ENCODE measurements at regions not wholly inside any gene's neighbourhood (a gene's known extent, or its start where the extent isn't known, plus 50 kb on each side); places are given as distances from the start of the nearest gene placed in this dataset.

GRCh38 chr6:18893540-18894269 lies 506.6 kb downstream of the RNF144B start:
- Histone ChIP-seq H3K4me2 (ENCODE audit: insufficient read depth, low read length) (no peak overlapping the region), H3K27ac (ENCODE audit: insufficient read depth, low read depth, low read length) (no peak overlapping the region), H3K79me2 (ENCODE audit: control insufficient read depth, insufficient read depth, low read length) (no peaks in the 10 kb centered on the region), H4K20me1 (replicated peaks; ENCODE audit: control insufficient read depth, extremely low read depth, insufficient read depth, low read length) (no peaks in the 10 kb centered on the region), H3K9ac (replicated peaks; ENCODE audit: extremely low read depth, insufficient read depth, low read length) (no peak overlapping the region), H3K27me3 (ENCODE audit: control insufficient read depth in 2 of 2, insufficient read depth in 2 of 2, low read length in 2 of 2) (no peaks in the 10 kb centered on the region), H3K9me1 (replicated peaks; ENCODE audit: control insufficient read depth, extremely low read depth, insufficient read depth, low read length) (no peaks in the 10 kb centered on the region), H2AFZ (ENCODE audit: low read depth, low read length) (no peak overlapping the region), H3K9me3 (replicated peaks; ENCODE audit: control insufficient read depth, insufficient read depth, low read length) (no peaks in the 10 kb centered on the region), H3K4me3 (replicated peaks in 1 of 3; ENCODE audit: insufficient read depth in 1 of 3, low read depth in 1 of 3, low read length in 3 of 3) (no peak overlapping the region), H3K36me3 (ENCODE audit: control insufficient read depth in 2 of 2, extremely low read depth in 1 of 2, insufficient read depth in 2 of 2, low read length in 2 of 2) (no peaks in the 10 kb centered on the region), H3K4me1 (ENCODE audit: control insufficient read depth, extremely low read depth, insufficient read depth, low read length) (no peaks in the 10 kb centered on the region)
- FAIRE-seq (no peak), DNase-seq (ENCODE audit: low read depth, low spot score) (no peak)
- TF ChIP-seq JUN (IDR thresholded peaks at IDR 0.05; ENCODE audit: borderline replicate concordance, insufficient read depth, insufficient read length, low read depth) (no peak), EZH2 (IDR thresholded peaks at IDR 0.05; ENCODE audit: borderline replicate concordance, low read depth, low read length, severe bottlenecking) (no peak), MYC (IDR thresholded peaks at IDR 0.05; ENCODE audit: low read depth, low read length) (no peak), GATA2 (IDR thresholded peaks at IDR 0.05; ENCODE audit: insufficient read depth, insufficient read length, low read depth, low read length) (no peak), POLR2AphosphoS5 (IDR thresholded peaks at IDR 0.05; ENCODE audit: insufficient read depth, low read depth, low read length) (no peak), CTCF (IDR thresholded peaks at IDR 0.05; ENCODE audit: extremely low read depth in 1 of 2, insufficient read depth in 1 of 2, low read depth in 1 of 2, low read length in 2 of 2) (no peak), FOS (IDR thresholded peaks at IDR 0.05; ENCODE audit: borderline replicate concordance, insufficient read depth, low read length) (no peak), POLR2A (IDR thresholded peaks at IDR 0.05; ENCODE audit: low read depth, low read length) (no peak), MAX (IDR thresholded peaks at IDR 0.05; ENCODE audit: insufficient read depth, insufficient read length) (no peak)
- POLR2A ChIA-PET, result no interaction called here
- dilution Hi-C loops (cut with MboI; ENCODE audit: extremely low pct_ligation_motif_present, low sequenced_read_pairs), result no loop called here
- no TSS peak for BruUV-seq (replicated peaks)
- CTCF ChIA-PET, result no interaction called here
- intact Hi-C loops (cut with micrococcal nuclease), result no loop called here

All from endothelial cell of umbilical vein (primary cell).